Panc1 (cell line): ENCODE measurements at regions not wholly inside any gene's neighbourhood (a gene's known extent, or its start where the extent isn't known, plus 50 kb on each side); places are given as distances from the start of the nearest gene placed in this dataset.

ENCODE experiments used
- POLR2AphosphoS5 ChIP-seq: IDR thresholded peaks from 2 replicates; pipeline ENCODE4 v1.6.1; 2012; ENCODE audit warnings: mild to moderate bottlenecking, low read depth, low read length, moderate library complexity
- TF ChIP-seq, protein P1 (sequence below): fragments of 450-650 bp; IDR thresholded peaks from 2 replicates; pipeline ENCODE4 v1.5.1; 2017; ENCODE audit warnings: mild to moderate bottlenecking

DNA sequence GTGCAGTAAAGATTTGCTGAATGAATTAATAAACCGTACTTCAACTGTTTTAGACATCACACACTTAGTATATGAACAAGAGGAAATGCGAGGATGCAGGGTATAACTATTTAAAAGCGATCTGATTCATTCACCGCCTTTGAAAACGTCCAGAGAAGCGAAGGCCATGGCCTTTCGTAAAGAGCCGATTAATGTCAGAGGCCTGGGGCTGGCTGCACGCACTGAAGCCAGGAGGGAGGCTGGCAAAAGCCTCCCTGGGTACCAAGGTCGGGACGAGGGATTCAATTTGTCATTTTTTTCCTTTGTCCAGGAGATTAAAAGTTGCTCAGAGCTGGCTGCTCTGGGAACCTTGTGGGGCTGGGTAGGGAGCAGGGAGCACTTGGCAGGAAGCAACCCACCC is 307.4 kb downstream of the NPHP4 start:
- TF ChIP-seq, protein P1, sequence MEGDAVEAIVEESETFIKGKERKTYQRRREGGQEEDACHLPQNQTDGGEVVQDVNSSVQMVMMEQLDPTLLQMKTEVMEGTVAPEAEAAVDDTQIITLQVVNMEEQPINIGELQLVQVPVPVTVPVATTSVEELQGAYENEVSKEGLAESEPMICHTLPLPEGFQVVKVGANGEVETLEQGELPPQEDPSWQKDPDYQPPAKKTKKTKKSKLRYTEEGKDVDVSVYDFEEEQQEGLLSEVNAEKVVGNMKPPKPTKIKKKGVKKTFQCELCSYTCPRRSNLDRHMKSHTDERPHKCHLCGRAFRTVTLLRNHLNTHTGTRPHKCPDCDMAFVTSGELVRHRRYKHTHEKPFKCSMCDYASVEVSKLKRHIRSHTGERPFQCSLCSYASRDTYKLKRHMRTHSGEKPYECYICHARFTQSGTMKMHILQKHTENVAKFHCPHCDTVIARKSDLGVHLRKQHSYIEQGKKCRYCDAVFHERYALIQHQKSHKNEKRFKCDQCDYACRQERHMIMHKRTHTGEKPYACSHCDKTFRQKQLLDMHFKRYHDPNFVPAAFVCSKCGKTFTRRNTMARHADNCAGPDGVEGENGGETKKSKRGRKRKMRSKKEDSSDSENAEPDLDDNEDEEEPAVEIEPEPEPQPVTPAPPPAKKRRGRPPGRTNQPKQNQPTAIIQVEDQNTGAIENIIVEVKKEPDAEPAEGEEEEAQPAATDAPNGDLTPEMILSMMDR, result no peak
- no peak for TF ChIP-seq POLR2AphosphoS5
